Thoracic aorta (tissue), 2 donors: ENCODE measurements at regions not wholly inside any gene's neighbourhood (a gene's known extent, or its start where the extent isn't known, plus 50 kb on each side); places are given as distances from the start of the nearest gene placed in this dataset.

Experiments used
- ATAC-seq: fragments of 150-250 bp; one replicate; pipeline ENCODE4 v1.8.0; 2017; ENCODE audit warnings: low read depth; ENCODE audit not compliant: insufficient number of reproducible peaks, low FRiP score
- DNase-seq: peaks from one replicate; pipeline ENCODE4 v3.0.0-alpha.2; 2020; ENCODE audit warnings: low spot score
- H3K27ac ChIP-seq, 2 donors: fragments of 200-600 bp; sonication (generic); 1 replicate in 1 of 2; 2 replicates in 1 of 2; pipeline ENCODE4 v1.5.1; 2016; ENCODE audit warnings: mild to moderate bottlenecking in 2 of 2, moderate library complexity in 2 of 2
- H3K27me3 ChIP-seq: fragments of 200-600 bp; sonication (generic); replicated peaks from 2 replicates; pipeline ENCODE4 v1.6.0; 2016; ENCODE audit warnings: mild to moderate bottlenecking; ENCODE audit not compliant: insufficient read depth
- H3K36me3 ChIP-seq: fragments of 200-600 bp; sonication (generic); one replicate; pipeline ENCODE4 v1.5.1; 2016
- H3K4me1 ChIP-seq, 2 donors: fragments of 200-600 bp; sonication (generic); 1 replicate in 1 of 2; 2 replicates in 1 of 2; pipeline versions ENCODE4 v1.5.1 to v1.6.0; 2016; ENCODE audit warnings: low read depth in 2 of 2, mild to moderate bottlenecking in 1 of 2; ENCODE audit not compliant: control insufficient read depth in 1 of 2
- H3K4me3 ChIP-seq: fragments of 200-600 bp; sonication (generic); 2 replicates; pipeline ENCODE4 v1.5.1; 2016; ENCODE audit warnings: mild to moderate bottlenecking
- H3K9me3 ChIP-seq: fragments of 200-600 bp; sonication (generic); 2 replicates; pipeline ENCODE4 v1.5.1; 2016
- CTCF ChIP-seq: fragments of 200-600 bp; sonication (generic); IDR thresholded peaks from one replicate; pipeline ENCODE4 v1.5.1; 2019; ENCODE audit warnings: antibody characterized with exemption

GRCh38 chr1:47557066-47557465, 119.2 kb downstream of the FOXD2 start:
- no peak for TF ChIP-seq CTCF
- DNase-seq (no peak), ATAC-seq (no peak)
- Histone ChIP-seq H3K4me1 (peaks cover 9 to 27% of the 10 kb centered on the region in 2 donors), H3K27ac (no peak overlapping the region), H3K27me3 (no peaks in the 10 kb centered on the region), H3K4me3 (no peak overlapping the region), H3K9me3 (no peaks in the 10 kb centered on the region), H3K36me3 (no peaks in the 10 kb centered on the region)

GRCh38 chr1:47558601-47559593, 121.1 kb downstream of the FOXD2 start:
- ATAC-seq (no peak), DNase-seq (no peak)
- Histone ChIP-seq H3K9me3 (no peaks in the 10 kb centered on the region), H3K4me3 (peak overlapping the region; percentile 57), H3K27me3 (no peaks in the 10 kb centered on the region), H3K36me3 (no peaks in the 10 kb centered on the region), H3K4me1 (peaks cover 19 to 45% of the 10 kb centered on the region in 2 donors), H3K27ac (no peak overlapping the region)
- TF ChIP-seq CTCF, result no peak

- ATAC-seq (no peak), DNase-seq (no peak)
- no peak for TF ChIP-seq CTCF
- Histone ChIP-seq H3K27me3 (no peaks in the 10 kb centered on the region), H3K4me3 (no peak overlapping the region), H3K36me3 (no peaks in the 10 kb centered on the region), H3K9me3 (no peaks in the 10 kb centered on the region), H3K27ac (no peak overlapping the region), H3K4me1 (peaks cover 19 to 48% of the 10 kb centered on the region in 2 donors)
These were observed 122.3 kb downstream of the FOXD2 start for GRCh38 chr1:47559944-47560695.

- Histone ChIP-seq H3K9me3 (no peaks in the 10 kb centered on the region), H3K36me3 (no peaks in the 10 kb centered on the region), H3K4me1 (peaks cover 19 to 48% of the 10 kb centered on the region in 2 donors), H3K27ac (no peak overlapping the region), H3K4me3 (no peak overlapping the region), H3K27me3 (no peaks in the 10 kb centered on the region)
- DNase-seq (no peak), ATAC-seq (no peak)
- TF ChIP-seq CTCF, result no peak
These were observed 123.7 kb downstream of the FOXD2 start for GRCh38 chr1:47561523-47562007.

- no peak overlapping the region for H3K27ac ChIP-seq
- H3K4me3 ChIP-seq, result no peak overlapping the region
- H3K9me3 ChIP-seq, result no peaks in the 10 kb centered on the region
- no peak for TF ChIP-seq CTCF
- no peaks in the 10 kb centered on the region for H3K36me3 ChIP-seq
- H3K27me3 ChIP-seq, result no peaks in the 10 kb centered on the region
- peaks cover 19 to 48% of the 10 kb centered on the region in 2 donors for H3K4me1 ChIP-seq
- no peak for ATAC-seq
- DNase-seq, result no peak
These were observed 124.3 kb downstream of the FOXD2 start for GRCh38 chr1:47562147-47562546.
